Lung (tissue), 11 donors: ENCODE measurements at regions not wholly inside any gene's neighbourhood (a gene's known extent, or its start where the extent isn't known, plus 50 kb on each side); places are given as distances from the start of the nearest gene placed in this dataset.

Source experiments
- ATAC-seq: fragments of 200-7000 bp; cut with Tn5 transposase; one replicate; pipeline ENCODE4 v1.9.1; 2020; ENCODE audit warnings: moderate number of reproducible peaks; ENCODE audit not compliant: insufficient read depth, low FRiP score
- DNase-seq, 3 donors: peaks; one replicate each; pipeline ENCODE4 v3.0.0-alpha.2; 2013 to 2017
- H3K27ac ChIP-seq, 2 donors: one replicate each; pipeline ENCODE4 v1.5.1; 2013; ENCODE audit warnings: mild to moderate bottlenecking in 2 of 2, moderate library complexity in 2 of 2, control low read depth in 1 of 2, inconsistent platforms in 1 of 2, low read depth in 1 of 2, low read length in 1 of 2
- H3K27me3 ChIP-seq, 3 donors: one replicate each; pipeline ENCODE4 v1.5.1; 2013; ENCODE audit warnings: low read length in 2 of 3; ENCODE audit not compliant: control insufficient read depth in 3 of 3, insufficient read depth in 3 of 3
- H3K36me3 ChIP-seq, 4 donors: one replicate each; pipeline ENCODE4 v1.5.1; 2013; ENCODE audit warnings: low read length in 4 of 4, mild to moderate bottlenecking in 1 of 4, moderate library complexity in 1 of 4; ENCODE audit not compliant: control insufficient read depth in 4 of 4, insufficient read depth in 4 of 4
- H3K4me1 ChIP-seq, 5 donors: one replicate each; pipeline ENCODE4 v1.5.1; 2013; ENCODE audit warnings: low read length in 5 of 5, mild to moderate bottlenecking in 2 of 5, moderate library complexity in 1 of 5; ENCODE audit not compliant: control insufficient read depth in 5 of 5, insufficient read depth in 5 of 5
- H3K4me3 ChIP-seq: one replicate; pipeline ENCODE4 v1.5.1; 2013; ENCODE audit warnings: mild to moderate bottlenecking, control low read depth, moderate library complexity
- H3K9ac ChIP-seq, 2 donors: one replicate each; pipeline ENCODE4 v1.5.1; 2013; ENCODE audit warnings: low read length in 2 of 2, control low read depth in 1 of 2; ENCODE audit not compliant: insufficient read depth in 1 of 2
- H3K9me3 ChIP-seq, 4 donors: one replicate each; pipeline ENCODE4 v1.5.1; 2013; ENCODE audit warnings: low read length in 3 of 4, mild to moderate bottlenecking in 1 of 4, moderate library complexity in 1 of 4; ENCODE audit not compliant: control insufficient read depth in 4 of 4, insufficient read depth in 3 of 4
- CTCF ChIP-seq: IDR thresholded peaks from 2 replicates; pipeline ENCODE4 v1.5.1; 2012; ENCODE audit warnings: mild to moderate bottlenecking; ENCODE audit errors: control extremely low read depth, extremely low read depth
- WGBS, 2 donors: extraction: QIAGEN DNeasy Blood & Tissue Kit; methylation state at CpG; one replicate each; pipeline ENCODE4 v1.1.7; 2013; 5-methylcytosine and 5-hydroxymethylcytosine counted together
- donor health status: control.
- donor health status: control.
- donor health status: Bipolar disorder and iron deficiency.
- donor health status: healthy.
- donor health status: DM: yes; HTN: yes; CAD: no.

DNA sequence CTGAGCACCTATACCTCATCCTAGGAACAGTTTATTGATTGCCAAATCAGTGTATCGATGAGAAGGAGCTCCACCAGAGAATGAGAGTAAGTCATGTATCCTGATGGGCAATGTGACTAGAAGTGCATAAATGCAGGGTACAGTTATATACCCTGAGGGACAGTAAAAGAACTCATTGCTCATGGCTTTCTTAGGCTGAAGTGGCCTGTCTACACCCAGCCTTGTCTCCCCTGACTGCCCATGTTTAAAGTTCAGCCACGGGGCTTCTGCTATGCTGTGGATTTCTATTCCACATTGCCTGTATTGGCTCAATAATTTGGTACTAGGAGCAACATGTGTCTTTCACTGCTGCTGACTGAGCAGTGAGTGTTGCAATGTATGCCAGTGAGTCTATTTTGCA lies 400.4 kb upstream of the IMPG1 start:
- H3K4me1 ChIP-seq = no peaks in the 10 kb centered on the region
- H3K9me3 ChIP-seq = peaks cover 0 to 7% (median 0%) of the 10 kb centered on the region in 4 donors
- peak in 1 of 3 donors; percentile 18 for DNase-seq
- H3K27ac ChIP-seq = no peak overlapping the region
- no peaks in the 10 kb centered on the region for H3K36me3 ChIP-seq
- H3K9ac ChIP-seq = no peak overlapping the region
- 73 to 84% methylated on average over 2 of the region's 2 CpGs for WGBS, 2 donors
- no peaks in the 10 kb centered on the region for H3K27me3 ChIP-seq
- ATAC-seq = no peak
- H3K4me3 ChIP-seq = no peak overlapping the region
- TF ChIP-seq CTCF = no peak

DNA sequence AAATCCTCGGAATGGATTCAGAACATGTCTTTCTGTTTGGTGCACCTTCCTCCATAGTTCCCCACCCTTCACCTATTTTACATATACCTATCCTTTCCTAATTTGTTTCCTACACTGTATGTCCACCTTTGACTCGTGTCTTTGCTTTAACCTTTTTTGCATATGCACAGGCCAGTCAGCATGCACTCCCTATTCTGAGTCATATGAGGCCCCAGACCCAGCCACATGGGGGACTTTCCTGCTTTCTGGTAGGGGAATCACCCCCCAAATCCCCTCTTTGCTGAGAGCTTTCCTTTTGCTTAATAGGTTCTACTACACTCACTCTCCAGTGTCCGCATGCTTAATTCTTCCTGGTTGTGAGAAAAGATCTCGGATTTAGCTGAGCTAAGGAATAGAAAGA lies 393.8 kb upstream of the IMPG1 start:
- no peaks in the 10 kb centered on the region for H3K9me3 ChIP-seq
- H3K4me3 ChIP-seq = no peak overlapping the region
- ATAC-seq (no peak), DNase-seq (no peak)
- no peak for TF ChIP-seq CTCF
- no peaks in the 10 kb centered on the region for H3K36me3 ChIP-seq
- 82 to 85% methylated on average over 4 of the region's 4 CpGs for WGBS, 2 donors
- H3K9ac ChIP-seq = no peak overlapping the region
- no peaks in the 10 kb centered on the region for H3K4me1 ChIP-seq
- no peak overlapping the region for H3K27ac ChIP-seq
- H3K27me3 ChIP-seq = no peaks in the 10 kb centered on the region

DNA sequence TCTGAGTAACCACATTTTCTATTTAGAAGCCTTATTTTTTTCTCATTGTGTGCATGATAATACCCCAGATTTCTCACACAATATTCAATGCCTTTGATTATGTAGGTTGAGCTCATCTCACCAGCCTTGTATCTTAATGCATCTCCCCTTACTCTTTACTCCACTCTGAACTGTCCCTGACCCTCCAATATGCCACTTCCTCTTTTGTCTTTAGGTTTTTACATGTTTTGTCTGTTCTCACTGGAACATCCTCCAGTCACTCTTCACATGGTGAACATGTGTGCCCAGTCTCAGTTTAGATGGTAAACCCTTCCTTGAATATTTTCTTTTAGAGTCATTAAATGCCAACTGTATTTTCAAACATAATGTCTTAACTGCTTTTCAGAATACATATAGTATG lies 392.9 kb upstream of the IMPG1 start:
- no peak for DNase-seq
- H3K9me3 ChIP-seq = no peaks in the 10 kb centered on the region
- H3K4me1 ChIP-seq = no peaks in the 10 kb centered on the region
- no peak for ATAC-seq
- no peak overlapping the region for H3K27ac ChIP-seq
- H3K4me3 ChIP-seq = no peak overlapping the region
- no peaks in the 10 kb centered on the region for H3K27me3 ChIP-seq
- H3K9ac ChIP-seq = no peak overlapping the region
- H3K36me3 ChIP-seq = no peaks in the 10 kb centered on the region
- TF ChIP-seq CTCF = no peak

DNA sequence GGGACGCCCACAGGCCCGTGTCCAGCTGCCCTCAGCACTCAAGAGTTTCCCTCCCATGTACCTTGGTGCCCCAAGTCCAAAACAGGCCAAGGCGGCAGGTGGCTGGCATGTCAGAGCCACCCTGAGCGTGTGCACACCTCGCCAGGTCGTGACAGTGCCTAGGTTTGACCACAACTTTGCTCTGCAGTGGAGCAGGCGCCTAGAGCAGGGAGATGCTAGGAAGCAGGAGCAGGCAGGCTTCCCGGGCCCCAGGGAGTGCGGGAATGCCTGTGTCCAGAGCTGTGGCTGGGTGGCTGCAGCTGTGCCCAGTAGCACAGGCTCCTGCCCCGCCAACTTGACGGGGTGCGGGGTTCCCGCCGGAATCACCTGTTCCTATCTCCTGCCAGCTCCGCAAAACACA lies 380.8 kb upstream of the IMPG1 start:
- no peak for DNase-seq
- Histone ChIP-seq H3K9ac (no peak overlapping the region), H3K27ac (no peak overlapping the region), H3K27me3 (no peaks in the 10 kb centered on the region), H3K9me3 (no peaks in the 10 kb centered on the region), H3K4me1 (no peaks in the 10 kb centered on the region), H3K36me3 (no peaks in the 10 kb centered on the region), H3K4me3 (no peak overlapping the region)
- no peak for TF ChIP-seq CTCF
- 90 to 93% methylated on average over 15 of the region's 15 CpGs for WGBS, 2 donors
- ATAC-seq = no peak
